ENCODE measurements at regions not wholly inside any gene's neighbourhood (a gene's known extent, or its start where the extent isn't known, plus 50 kb on each side); places are given as distances from the start of the nearest gene placed in this dataset.

DNA sequence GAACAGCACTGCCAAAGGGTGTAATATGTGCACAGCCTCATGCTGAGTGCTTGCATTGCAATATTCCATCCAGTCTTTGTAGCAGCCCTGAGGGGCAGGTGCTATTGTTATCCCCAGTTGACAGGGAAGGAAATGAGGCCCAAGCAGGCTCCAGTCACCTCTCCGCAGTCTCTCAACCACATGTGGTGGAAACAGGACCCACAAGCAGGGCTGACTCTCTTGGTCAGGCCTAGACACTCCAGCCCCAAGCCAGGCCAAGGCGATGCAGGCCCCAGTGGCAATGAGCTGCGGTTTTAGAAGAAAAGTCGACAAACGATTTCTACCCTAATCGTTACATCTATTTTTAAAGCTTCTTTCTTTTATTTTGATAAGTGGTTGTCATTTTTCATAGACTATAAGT, 52.6 kb upstream of the GADD45A start:
- DNase-seq (ENCODE audit: low read depth, low spot score) = no peak
- dilution Hi-C loops (cut with MboI; ENCODE audit: extremely low pct_ligation_motif_present, low sequenced_read_pairs) = no loop called here
- Histone ChIP-seq H3K36me3 (ENCODE audit: control insufficient read depth in 2 of 2, extremely low read depth in 1 of 2, insufficient read depth in 2 of 2, low read length in 2 of 2) (no peaks in the 10 kb centered on the region), H3K4me3 (ENCODE audit: control insufficient read depth in 2 of 3, extremely low read depth in 1 of 3, insufficient read depth in 2 of 3, low read depth in 1 of 3, low read length in 3 of 3) (no peak overlapping the region), H3K4me2 (ENCODE audit: control insufficient read depth, extremely low read depth, insufficient read depth, low read depth, low read length) (no peak overlapping the region), H3K79me2 (ENCODE audit: control insufficient read depth, insufficient read depth, low read length) (no peaks in the 10 kb centered on the region), H2AFZ (ENCODE audit: control insufficient read depth, low read length) (no peak overlapping the region), H3K27me3 (ENCODE audit: control insufficient read depth, extremely low read depth, insufficient read depth, low read length) (no peaks in the 10 kb centered on the region), H3K27ac (ENCODE audit: control insufficient read depth, insufficient read depth, low read length) (no peak overlapping the region), H3K9me1 (ENCODE audit: control insufficient read depth, extremely low read depth, insufficient read depth, low read length) (no peaks in the 10 kb centered on the region), H3K9ac (ENCODE audit: control insufficient read depth, extremely low read depth, insufficient read depth, low read length) (no peak overlapping the region), H4K20me1 (ENCODE audit: control insufficient read depth, extremely low read depth, insufficient read depth, low read length) (no peaks in the 10 kb centered on the region), H3K9me3 (ENCODE audit: control insufficient read depth, low read depth, low read length) (no peaks in the 10 kb centered on the region), H3K4me1 (ENCODE audit: control insufficient read depth, extremely low read depth, insufficient read depth, low read length) (peaks cover 60% of the 10 kb centered on the region)
- FAIRE-seq = no peak
- no peak for TF ChIP-seq CTCF (optimal IDR thresholded peaks at IDR 0.05 in 1 of 3, IDR thresholded peaks at IDR 0.05 in 1 of 3, conservative IDR thresholded peaks at IDR 0.05 in 1 of 3; ENCODE audit: extremely low read depth in 1 of 3, insufficient read depth in 2 of 3, low read length in 3 of 3)
- no peak for TF ChIP-seq EZH2 (IDR thresholded peaks at IDR 0.05; ENCODE audit: low read length)

DNA sequence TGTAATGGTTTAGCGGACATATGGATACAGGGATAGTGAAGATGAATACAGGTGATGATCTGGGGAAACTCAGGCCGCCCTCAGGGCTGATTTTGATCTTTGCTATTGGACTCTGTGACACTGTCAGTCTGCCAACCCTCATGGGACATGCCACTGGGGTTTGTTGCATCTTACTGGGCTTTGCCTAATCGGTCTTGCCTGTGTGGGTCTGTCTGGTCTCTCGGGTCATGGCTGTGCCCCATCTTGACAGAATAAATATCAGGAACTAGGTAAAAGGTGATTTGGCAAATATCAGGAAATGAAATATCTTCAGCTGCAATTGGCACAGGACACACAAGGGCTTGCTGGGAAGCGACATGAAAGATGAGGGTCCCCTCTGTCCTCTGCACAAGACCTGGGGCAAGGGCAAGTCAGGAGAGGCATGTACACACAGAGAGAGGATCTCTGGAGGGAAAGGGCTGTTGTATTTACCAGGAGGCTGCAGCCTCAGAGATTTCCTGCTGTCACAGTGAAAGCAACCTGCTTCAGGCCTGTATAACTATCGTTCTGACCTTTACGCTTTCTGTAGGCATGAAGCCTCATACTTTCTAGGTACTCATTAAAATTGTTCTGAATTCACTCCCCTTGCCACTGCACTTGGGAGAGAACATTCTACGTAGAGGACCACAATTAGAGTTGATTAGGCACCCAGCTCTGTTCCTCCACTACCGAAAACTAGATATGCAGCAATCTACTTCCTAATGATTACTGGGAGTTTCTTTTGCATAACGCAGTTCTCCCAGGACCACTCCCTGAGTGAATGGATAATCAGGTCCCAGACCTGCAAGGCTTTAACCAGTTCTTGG, 52.0 kb upstream of the GADD45A start:
- Histone ChIP-seq H3K36me3 (ENCODE audit: control insufficient read depth in 2 of 2, extremely low read depth in 1 of 2, insufficient read depth in 2 of 2, low read length in 2 of 2) (no peaks in the 10 kb centered on the region), H3K27me3 (ENCODE audit: control insufficient read depth, extremely low read depth, insufficient read depth, low read length) (no peaks in the 10 kb centered on the region), H3K9ac (ENCODE audit: control insufficient read depth, extremely low read depth, insufficient read depth, low read length) (no peak overlapping the region), H4K20me1 (ENCODE audit: control insufficient read depth, extremely low read depth, insufficient read depth, low read length) (no peaks in the 10 kb centered on the region), H3K9me3 (ENCODE audit: control insufficient read depth, low read depth, low read length) (no peaks in the 10 kb centered on the region), H3K4me1 (ENCODE audit: control insufficient read depth, extremely low read depth, insufficient read depth, low read length) (peaks cover 53% of the 10 kb centered on the region), H3K79me2 (ENCODE audit: control insufficient read depth, insufficient read depth, low read length) (no peaks in the 10 kb centered on the region), H3K4me3 (ENCODE audit: control insufficient read depth in 2 of 3, extremely low read depth in 1 of 3, insufficient read depth in 2 of 3, low read depth in 1 of 3, low read length in 3 of 3) (no peak overlapping the region), H2AFZ (ENCODE audit: control insufficient read depth, low read length) (no peak overlapping the region), H3K9me1 (ENCODE audit: control insufficient read depth, extremely low read depth, insufficient read depth, low read length) (no peaks in the 10 kb centered on the region), H3K4me2 (ENCODE audit: control insufficient read depth, extremely low read depth, insufficient read depth, low read depth, low read length) (no peak overlapping the region), H3K27ac (ENCODE audit: control insufficient read depth, insufficient read depth, low read length) (no peak overlapping the region)
- TF ChIP-seq EZH2 (IDR thresholded peaks at IDR 0.05; ENCODE audit: low read length) = no peak
- TF ChIP-seq CTCF (optimal IDR thresholded peaks at IDR 0.05 in 1 of 3, IDR thresholded peaks at IDR 0.05 in 1 of 3, conservative IDR thresholded peaks at IDR 0.05 in 1 of 3; ENCODE audit: extremely low read depth in 1 of 3, insufficient read depth in 2 of 3, low read length in 3 of 3) = no peak
- FAIRE-seq (no peak), DNase-seq (ENCODE audit: low read depth, low spot score) (no peak)
- dilution Hi-C loops (cut with MboI; ENCODE audit: extremely low pct_ligation_motif_present, low sequenced_read_pairs) = no loop called here

Data from keratinocyte (primary cell).